Sciatic nerve (tissue), 2 donors: ENCODE measurements at regions not wholly inside any gene's neighbourhood (a gene's known extent, or its start where the extent isn't known, plus 50 kb on each side); places are given as distances from the start of the nearest gene placed in this dataset.
"Not testable (repeated sequence)": the region's sequence is repeated elsewhere in the genome, so short reads cannot be mapped to it uniquely, and the experiment has no call there.

ENCODE experiments used
- ATAC-seq: fragments of 200-7000 bp; cut with Tn5 transposase; one replicate; pipeline ENCODE4 v1.9.1; 2020; ENCODE audit warnings: mild to moderate bottlenecking, moderate library complexity
- DNase-seq: peaks from one replicate; pipeline ENCODE4 v3.0.0-alpha.2; 2020; ENCODE audit warnings: low spot score
- intact Hi-C: fragments of 100-400 bp; cut with DNase I; formaldehyde crosslinking; loops from one replicate; pipeline ENCODE4 v1.14.2; 2022
- donor health status: DM: no; HTN: no; CAD: no.
- donor health status: DM: no; HTN: no; CAD: no.

- ATAC-seq (no peak), DNase-seq (no peak)
- intact Hi-C loops = no loop called here
These were observed 121.6 kb upstream of the TNPO1 start for GRCh38 chr5:72694856-72695255.

- peak; percentile 30 for ATAC-seq
- intact Hi-C loops = no loop called here
- DNase-seq = no peak
These were observed 122.8 kb upstream of the TNPO1 start for GRCh38 chr5:72693546-72694205.

- no peak for DNase-seq
- intact Hi-C loops = no loop called here
- ATAC-seq = peak; percentile 76
These were observed 123.6 kb upstream of the TNPO1 start for GRCh38 chr5:72692651-72693442.

DNA sequence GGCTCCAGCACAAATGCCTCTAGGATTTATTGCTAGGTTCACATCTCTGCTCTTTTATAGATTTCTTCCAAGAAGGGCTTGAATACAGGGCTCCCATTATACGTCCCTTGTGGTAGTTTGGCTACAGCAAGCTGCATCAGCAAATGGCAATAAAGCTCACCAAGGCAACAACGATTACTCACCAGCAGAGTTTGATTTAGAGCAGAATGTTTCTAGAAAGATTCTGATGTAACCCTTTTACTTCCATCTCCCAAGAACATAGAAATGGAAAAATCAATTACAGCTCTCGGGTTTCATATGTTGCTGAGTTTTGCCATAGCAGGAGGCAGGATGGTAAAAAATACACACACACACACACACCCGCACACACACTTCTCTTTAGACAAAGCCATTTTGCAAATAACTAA is 124.2 kb upstream of the TNPO1 start:
- DNase-seq = no peak
- ATAC-seq = peak; percentile 36
- intact Hi-C loops = no loop called here

DNA sequence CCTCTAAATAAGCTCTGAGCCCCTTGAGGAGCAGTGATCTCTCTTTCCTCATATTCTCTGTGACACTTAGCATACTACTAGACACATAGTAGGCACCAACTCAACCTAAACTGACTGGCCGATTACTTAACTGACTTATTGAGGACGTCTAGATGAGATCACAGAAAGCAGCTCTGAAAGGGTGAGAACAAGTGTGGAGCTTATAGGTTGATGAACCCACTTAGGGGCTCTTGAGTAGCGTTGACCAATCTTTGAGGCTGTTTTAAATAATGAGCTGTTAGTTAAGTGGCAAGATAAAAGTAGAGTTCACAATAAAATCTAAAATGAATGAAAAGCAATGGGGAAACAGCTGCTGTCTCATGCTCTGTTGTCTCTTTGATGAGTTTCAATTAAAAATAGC is 124.7 kb upstream of the TNPO1 start:
- intact Hi-C loops = no loop called here

DNA sequence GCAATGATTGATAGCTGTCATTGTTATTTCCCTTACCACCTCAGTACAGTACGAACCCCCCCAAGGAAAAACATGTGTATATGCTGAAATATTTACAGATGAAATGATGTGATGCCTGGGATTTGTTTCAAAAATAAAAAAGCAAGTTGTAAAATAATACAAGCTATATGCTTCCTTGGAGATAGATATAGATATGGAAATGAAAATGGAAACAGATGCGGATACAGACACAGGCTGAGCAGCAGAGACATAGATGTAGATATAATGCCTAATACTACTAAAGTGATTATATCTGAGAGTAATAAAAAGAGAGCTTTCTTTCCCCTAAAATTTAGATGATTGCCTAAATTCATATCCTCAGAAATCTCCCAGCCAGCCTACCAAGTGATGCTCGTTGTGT is 127.5 kb upstream of the TNPO1 start:
- no peak for DNase-seq
- no peak for ATAC-seq
- intact Hi-C loops = no loop called here

More for the DNA sequence above, 124.7 kb upstream of the TNPO1 start:
- no peak for DNase-seq
- no peak for ATAC-seq

GRCh38 chr5:72687288-72687687 is 129.2 kb upstream of the TNPO1 start:
- ATAC-seq (no peak), DNase-seq (no peak)
- intact Hi-C loops = no loop called here

GRCh38 chr5:72682561-72682960 is 133.9 kb upstream of the TNPO1 start:
- no peak for DNase-seq
- intact Hi-C loops = no loop called here
- no peak for ATAC-seq

DNA sequence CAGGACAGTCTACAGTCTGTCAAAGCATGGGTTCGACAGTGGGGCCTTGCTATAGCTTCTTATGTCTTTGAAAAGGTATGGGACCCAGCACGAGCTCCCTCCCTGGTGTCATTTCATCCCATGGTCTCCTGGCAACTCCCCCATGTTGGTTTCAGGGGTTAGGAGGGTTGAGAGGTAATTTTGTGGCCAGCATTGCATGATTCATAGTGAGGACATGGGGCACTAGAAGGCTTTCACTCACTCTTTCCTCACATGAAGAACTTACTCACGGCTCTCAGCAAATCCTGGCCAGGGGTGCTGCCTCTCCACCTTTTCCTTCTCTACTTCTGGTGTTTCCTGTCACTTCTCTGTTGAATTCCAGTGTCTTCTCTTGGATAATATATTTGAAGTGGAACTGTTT is 134.7 kb upstream of the TNPO1 start:
- DNase-seq (no peak), ATAC-seq (no peak)
- intact Hi-C loops = no loop called here

- ATAC-seq = no peak
These were observed 139.0 kb upstream of the TNPO1 start for GRCh38 chr5:72677447-72677846.

GRCh38 chr5:72676831-72677230 is 139.6 kb upstream of the TNPO1 start:
- DNase-seq, intact Hi-C loops, ATAC-seq: not testable (repeated sequence)

More at GRCh38 chr5:72677447-72677846, 139.0 kb upstream of the TNPO1 start:
- no peak for DNase-seq
- intact Hi-C loops = no loop called here

DNA sequence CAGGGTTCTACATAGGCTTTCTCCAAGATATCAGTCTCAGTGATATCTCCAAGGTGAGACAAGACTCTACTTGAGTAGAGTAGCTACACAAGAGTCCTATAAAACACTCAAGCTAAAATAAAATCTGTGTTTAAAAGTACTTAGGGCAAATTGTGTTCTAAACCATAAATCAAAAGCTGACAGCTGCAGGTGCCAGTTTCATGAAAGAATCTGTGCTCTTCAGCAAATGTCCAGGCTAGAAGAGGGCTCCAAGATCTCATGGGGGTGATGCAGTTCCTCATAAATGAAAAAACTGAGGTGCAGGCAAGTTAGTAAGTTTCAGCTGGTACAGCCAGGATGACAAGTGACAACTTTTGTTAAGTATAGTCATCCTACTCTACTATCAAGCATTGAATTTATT is 142.8 kb upstream of the TNPO1 start:
- ATAC-seq = no peak
- intact Hi-C loops = no loop called here
- DNase-seq = no peak

DNA sequence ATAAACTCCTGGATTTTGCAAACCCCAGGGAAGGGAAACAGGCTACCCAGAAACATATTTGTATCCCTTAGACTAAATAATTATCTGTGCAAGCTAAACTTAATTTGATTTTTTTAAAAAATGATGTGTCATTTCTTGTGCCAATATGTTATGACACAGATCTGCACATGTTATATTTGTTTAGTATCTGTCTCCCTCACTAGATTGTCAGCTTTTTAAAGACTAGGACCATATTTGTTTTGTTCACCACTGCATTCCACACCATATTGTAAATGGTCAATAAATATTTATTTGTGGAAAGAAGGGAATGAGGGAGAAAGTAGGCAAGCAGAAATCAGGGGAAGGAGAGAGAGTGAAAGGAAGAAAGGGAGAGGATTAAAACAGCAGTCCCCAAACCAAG is 143.3 kb upstream of the TNPO1 start:
- intact Hi-C loops = no loop called here
- no peak for DNase-seq
- ATAC-seq = no peak

DNA sequence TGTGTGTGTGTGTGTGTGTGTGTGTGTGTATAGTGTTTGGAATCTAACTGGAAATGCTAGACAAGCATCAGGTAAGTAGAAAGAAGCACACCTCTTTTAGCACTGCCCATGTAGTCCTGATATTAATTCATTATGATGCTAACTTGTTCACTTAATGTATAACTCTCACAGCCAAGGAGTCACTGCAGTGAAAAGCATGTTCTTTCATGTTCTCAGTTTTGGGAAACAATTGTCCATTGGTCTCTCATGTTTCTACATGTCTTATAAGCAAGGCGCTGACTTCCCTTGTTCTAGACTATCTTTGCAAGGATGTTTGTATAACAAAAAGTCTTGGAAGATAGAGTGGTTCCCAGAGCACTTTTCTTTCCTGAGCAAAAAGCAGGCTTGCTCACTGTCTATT is 148.8 kb upstream of the TNPO1 start:
- no peak for ATAC-seq
- intact Hi-C loops = no loop called here
- no peak for DNase-seq

- ATAC-seq = no peak
- intact Hi-C loops = no loop called here
- no peak for DNase-seq
These were observed 153.5 kb upstream of the TNPO1 start for GRCh38 chr5:72662936-72663335.

GRCh38 chr5:72662305-72662704 is 154.2 kb upstream of the TNPO1 start:
- no peak for DNase-seq
- no peak for ATAC-seq
- intact Hi-C loops = no loop called here

DNA sequence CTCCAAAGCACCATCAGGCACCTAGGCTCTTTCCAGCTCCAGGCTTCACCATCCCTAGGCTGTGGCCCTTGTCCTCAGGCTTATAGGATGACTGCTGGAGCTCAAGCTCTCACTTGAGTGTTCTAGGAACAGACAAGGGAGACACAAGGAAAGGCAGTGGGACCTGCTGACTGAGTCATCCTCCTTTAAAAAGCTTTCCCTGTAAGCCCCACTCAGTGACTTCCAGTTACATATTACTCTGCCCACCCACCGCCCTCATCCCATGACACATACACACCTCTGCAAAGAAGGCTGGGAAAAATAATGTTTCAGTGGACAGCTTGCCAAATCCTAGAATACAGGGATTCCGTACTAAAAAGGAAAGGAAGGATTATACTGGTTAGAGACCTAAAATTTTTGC is 154.2 kb upstream of the ZNF366 start:
- ATAC-seq = no peak
- intact Hi-C loops = no loop called here
- DNase-seq = no peak

DNA sequence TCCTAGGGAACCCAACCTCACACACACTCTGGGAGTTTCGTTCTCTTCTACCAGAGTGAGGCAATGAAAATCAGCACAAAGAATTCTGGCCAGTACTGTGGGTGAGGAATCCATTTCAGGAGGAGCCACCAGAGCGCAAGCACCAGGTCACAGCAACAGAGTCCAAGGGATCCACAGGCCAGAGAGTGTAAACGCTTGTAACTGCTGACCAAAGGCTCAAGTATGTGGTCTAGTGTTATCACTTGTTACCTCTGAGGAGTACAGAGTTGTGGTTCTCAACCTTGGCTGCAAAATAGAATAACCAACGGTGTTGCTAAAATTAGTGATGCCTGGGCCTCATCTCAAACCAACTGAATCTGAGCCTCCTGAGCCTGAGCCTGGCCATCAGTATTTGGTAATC is 152.5 kb upstream of the ZNF366 start:
- intact Hi-C loops = no loop called here
- ATAC-seq = no peak
- DNase-seq = no peak

- ATAC-seq (no peak), DNase-seq (no peak)
- intact Hi-C loops = no loop called here
These were observed 151.7 kb upstream of the ZNF366 start for GRCh38 chr5:72658761-72659540.

DNA sequence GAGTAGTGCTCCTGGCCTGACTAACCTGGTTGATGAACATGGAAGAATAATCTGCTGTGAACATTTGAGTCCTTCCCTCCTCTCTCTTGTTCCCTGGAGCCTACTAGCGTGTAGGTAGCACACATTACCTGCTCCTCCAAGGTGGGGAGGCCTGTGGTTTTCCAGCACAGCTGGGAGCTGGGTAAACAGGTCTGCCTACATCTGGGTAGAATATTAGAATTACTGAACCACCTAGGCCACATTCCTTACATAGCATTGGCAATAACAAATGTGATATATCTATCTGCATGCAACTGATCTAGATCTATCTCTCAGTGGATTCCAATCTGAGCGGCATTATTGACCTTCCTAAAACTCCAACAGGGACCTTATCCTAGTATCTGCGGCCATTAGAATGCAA is 151.0 kb upstream of the ZNF366 start:
- ATAC-seq = no peak
- intact Hi-C loops = no loop called here
- no peak for DNase-seq
